GM23338 (cell line): ENCODE measurements at regions not wholly inside any gene's neighbourhood (a gene's known extent, or its start where the extent isn't known, plus 50 kb on each side); places are given as distances from the start of the nearest gene placed in this dataset.

Experiments
- EZH2 ChIP-seq: fragments of 200-600 bp; sonication (generic); IDR thresholded peaks from one replicate; pipeline ENCODE4 v1.8.0; 2017; ENCODE audit warnings: antibody characterized with exemption, mild to moderate bottlenecking, low read depth; ENCODE audit not compliant: unreplicated experiment
- EZH2phosphoT487 ChIP-seq: fragments of 200-600 bp; sonication (generic); IDR thresholded peaks from one replicate; pipeline ENCODE4 v1.8.1; 2018; ENCODE audit warnings: antibody characterized with exemption; ENCODE audit not compliant: unreplicated experiment
- JUNB ChIP-seq: IDR thresholded peaks from one replicate; pipeline ENCODE4 v1.6.1; 2016; ENCODE audit warnings: antibody characterized with exemption; ENCODE audit not compliant: unreplicated experiment
- TF ChIP-seq, protein P1 (sequence below), 2 experiments: fragments of 200-600 bp in 1 of 2; sonication (generic) in 1 of 2; conservative IDR thresholded peaks; 2 replicates each; pipeline versions ENCODE4 v1.5.1 to v1.6.1; 2016 to 2017; ENCODE audit warnings: antibody characterized with exemption in 2 of 2, low read depth in 2 of 2, mild to moderate bottlenecking in 2 of 2, moderate library complexity in 1 of 2
- TF ChIP-seq, protein P2 (sequence below): IDR thresholded peaks from one replicate; pipeline ENCODE4 v1.6.1; 2018; ENCODE audit warnings: antibody characterized with exemption; ENCODE audit not compliant: unreplicated experiment

DNA sequence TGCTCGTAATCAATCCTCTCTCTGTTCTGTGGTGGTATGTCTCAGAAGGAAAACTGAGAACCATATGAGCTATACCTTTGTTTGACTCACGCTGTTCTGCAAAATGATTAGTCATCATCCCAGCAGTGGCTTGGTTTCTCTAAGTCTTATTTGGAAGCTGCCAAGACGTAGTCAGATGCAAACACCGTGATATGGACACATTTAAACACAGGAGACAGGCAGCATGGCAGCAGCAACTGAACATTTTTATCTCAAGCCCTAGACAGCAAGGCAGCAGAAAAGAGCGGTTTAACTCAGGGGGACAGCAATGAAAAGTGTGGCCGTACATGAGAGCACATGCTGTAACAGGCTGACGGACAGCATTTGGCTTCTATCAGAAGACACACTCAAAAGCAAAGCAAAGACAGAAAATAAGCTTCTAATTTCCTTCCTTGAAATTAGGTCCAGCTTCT is 1295.1 kb downstream of the EPHA7 start:
- TF ChIP-seq, protein P1, sequence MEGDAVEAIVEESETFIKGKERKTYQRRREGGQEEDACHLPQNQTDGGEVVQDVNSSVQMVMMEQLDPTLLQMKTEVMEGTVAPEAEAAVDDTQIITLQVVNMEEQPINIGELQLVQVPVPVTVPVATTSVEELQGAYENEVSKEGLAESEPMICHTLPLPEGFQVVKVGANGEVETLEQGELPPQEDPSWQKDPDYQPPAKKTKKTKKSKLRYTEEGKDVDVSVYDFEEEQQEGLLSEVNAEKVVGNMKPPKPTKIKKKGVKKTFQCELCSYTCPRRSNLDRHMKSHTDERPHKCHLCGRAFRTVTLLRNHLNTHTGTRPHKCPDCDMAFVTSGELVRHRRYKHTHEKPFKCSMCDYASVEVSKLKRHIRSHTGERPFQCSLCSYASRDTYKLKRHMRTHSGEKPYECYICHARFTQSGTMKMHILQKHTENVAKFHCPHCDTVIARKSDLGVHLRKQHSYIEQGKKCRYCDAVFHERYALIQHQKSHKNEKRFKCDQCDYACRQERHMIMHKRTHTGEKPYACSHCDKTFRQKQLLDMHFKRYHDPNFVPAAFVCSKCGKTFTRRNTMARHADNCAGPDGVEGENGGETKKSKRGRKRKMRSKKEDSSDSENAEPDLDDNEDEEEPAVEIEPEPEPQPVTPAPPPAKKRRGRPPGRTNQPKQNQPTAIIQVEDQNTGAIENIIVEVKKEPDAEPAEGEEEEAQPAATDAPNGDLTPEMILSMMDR (conservative IDR thresholded peaks at IDR 0.05; ENCODE audit: low read depth in 2 of 2), result no peak
- TF ChIP-seq, protein P2, sequence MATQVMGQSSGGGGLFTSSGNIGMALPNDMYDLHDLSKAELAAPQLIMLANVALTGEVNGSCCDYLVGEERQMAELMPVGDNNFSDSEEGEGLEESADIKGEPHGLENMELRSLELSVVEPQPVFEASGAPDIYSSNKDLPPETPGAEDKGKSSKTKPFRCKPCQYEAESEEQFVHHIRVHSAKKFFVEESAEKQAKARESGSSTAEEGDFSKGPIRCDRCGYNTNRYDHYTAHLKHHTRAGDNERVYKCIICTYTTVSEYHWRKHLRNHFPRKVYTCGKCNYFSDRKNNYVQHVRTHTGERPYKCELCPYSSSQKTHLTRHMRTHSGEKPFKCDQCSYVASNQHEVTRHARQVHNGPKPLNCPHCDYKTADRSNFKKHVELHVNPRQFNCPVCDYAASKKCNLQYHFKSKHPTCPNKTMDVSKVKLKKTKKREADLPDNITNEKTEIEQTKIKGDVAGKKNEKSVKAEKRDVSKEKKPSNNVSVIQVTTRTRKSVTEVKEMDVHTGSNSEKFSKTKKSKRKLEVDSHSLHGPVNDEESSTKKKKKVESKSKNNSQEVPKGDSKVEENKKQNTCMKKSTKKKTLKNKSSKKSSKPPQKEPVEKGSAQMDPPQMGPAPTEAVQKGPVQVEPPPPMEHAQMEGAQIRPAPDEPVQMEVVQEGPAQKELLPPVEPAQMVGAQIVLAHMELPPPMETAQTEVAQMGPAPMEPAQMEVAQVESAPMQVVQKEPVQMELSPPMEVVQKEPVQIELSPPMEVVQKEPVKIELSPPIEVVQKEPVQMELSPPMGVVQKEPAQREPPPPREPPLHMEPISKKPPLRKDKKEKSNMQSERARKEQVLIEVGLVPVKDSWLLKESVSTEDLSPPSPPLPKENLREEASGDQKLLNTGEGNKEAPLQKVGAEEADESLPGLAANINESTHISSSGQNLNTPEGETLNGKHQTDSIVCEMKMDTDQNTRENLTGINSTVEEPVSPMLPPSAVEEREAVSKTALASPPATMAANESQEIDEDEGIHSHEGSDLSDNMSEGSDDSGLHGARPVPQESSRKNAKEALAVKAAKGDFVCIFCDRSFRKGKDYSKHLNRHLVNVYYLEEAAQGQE, result no peak
- TF ChIP-seq EZH2phosphoT487 (no peak), EZH2 (no peak), JUNB (no peak)
